ENCODE measurements at regions not wholly inside any gene's neighbourhood (a gene's known extent, or its start where the extent isn't known, plus 50 kb on each side); places are given as distances from the start of the nearest gene placed in this dataset.

GRCh38 chr14:61847861-61848260 lies 85.6 kb downstream of the SNAPC1 start:
- DNase-seq, result no peak

GRCh38 chr14:61854898-61855297 lies 92.7 kb downstream of the SNAPC1 start:
- no peak for DNase-seq

GRCh38 chr14:61860294-61860918 lies 98.2 kb downstream of the SNAPC1 start:
- peak; percentile 23 for DNase-seq

- peak; percentile 19 for DNase-seq
Observed at GRCh38 chr14:61861320-61861865, 99.2 kb downstream of the SNAPC1 start.

- no peak for DNase-seq
Observed at GRCh38 chr14:61864329-61864898, 102.2 kb downstream of the SNAPC1 start.

GRCh38 chr14:61866932-61867920 lies 105.0 kb downstream of the SNAPC1 start:
- DNase-seq, result no peak

- no peak for DNase-seq
Observed at GRCh38 chr14:61868846-61869245, 106.6 kb downstream of the SNAPC1 start.

GRCh38 chr14:61870163-61870562 lies 107.9 kb downstream of the SNAPC1 start:
- no peak for DNase-seq

- DNase-seq, result no peak
Observed at GRCh38 chr14:61872452-61872851, 110.2 kb downstream of the SNAPC1 start.

- DNase-seq, result no peak
Observed at GRCh38 chr14:61875483-61875882, 113.3 kb downstream of the SNAPC1 start.

GRCh38 chr14:61876362-61877034 lies 114.3 kb downstream of the SNAPC1 start:
- DNase-seq, result no peak

GRCh38 chr14:61877035-61877390 lies 114.8 kb downstream of the SNAPC1 start:
- DNase-seq, result no peak

- DNase-seq, result no peak
Observed at GRCh38 chr14:61877768-61878167, 115.5 kb downstream of the SNAPC1 start.

- no peak for DNase-seq
Observed at GRCh38 chr14:61878931-61879330, 116.7 kb downstream of the SNAPC1 start.

- DNase-seq, result no peak
Observed at GRCh38 chr14:61881046-61881445, 118.8 kb downstream of the SNAPC1 start.

- DNase-seq, result no peak
Observed at GRCh38 chr14:61884711-61885110, 122.5 kb downstream of the SNAPC1 start.

GRCh38 chr14:61885203-61885961 lies 123.2 kb downstream of the SNAPC1 start:
- no peak for DNase-seq

GRCh38 chr14:61887628-61888027 lies 125.4 kb downstream of the SNAPC1 start:
- no peak for DNase-seq

- DNase-seq, result no peak
Observed at GRCh38 chr14:61889914-61890351, 127.7 kb downstream of the SNAPC1 start.

- DNase-seq, result no peak
Observed at GRCh38 chr14:61891170-61891569, 128.9 kb downstream of the SNAPC1 start.

- no peak for DNase-seq
Observed at GRCh38 chr14:61891810-61892209, 129.6 kb downstream of the SNAPC1 start.

GRCh38 chr14:61893371-61893940 lies 131.2 kb downstream of the SNAPC1 start:
- DNase-seq, result no peak
